SK-N-SH (cell line): ENCODE measurements at regions not wholly inside any gene's neighbourhood (a gene's known extent, or its start where the extent isn't known, plus 50 kb on each side); places are given as distances from the start of the nearest gene placed in this dataset.

Experiments used
- EP300 ChIP-seq, 2 experiments: IDR thresholded peaks; 2 replicates each; pipeline versions ENCODE4 v1.4.0 to v1.6.1; 2012; ENCODE audit warnings: borderline replicate concordance in 1 of 2, low read depth in 1 of 2, low read length in 1 of 2
- FOSL2 ChIP-seq: IDR thresholded peaks from 2 replicates; pipeline ENCODE4 v1.4.0; 2012; ENCODE audit warnings: low read depth, mild to moderate bottlenecking, moderate library complexity, borderline replicate concordance
- GABPA ChIP-seq: IDR thresholded peaks from 2 replicates; pipeline ENCODE4 v1.4.0; 2012; ENCODE audit warnings: low read depth, mild to moderate bottlenecking
- MEF2A ChIP-seq: IDR thresholded peaks from 2 replicates; pipeline ENCODE4 v1.4.0; 2012; ENCODE audit warnings: low read depth, borderline replicate concordance
- NFIC ChIP-seq: IDR thresholded peaks from 2 replicates; pipeline ENCODE4 v1.4.0; 2012; ENCODE audit warnings: borderline replicate concordance
- POLR2AphosphoS5 ChIP-seq: IDR thresholded peaks from 2 replicates; pipeline ENCODE4 v1.6.1; 2012; ENCODE audit warnings: low read depth, low read length
- SMC3 ChIP-seq: IDR thresholded peaks from 2 replicates; pipeline ENCODE4 v1.6.1; 2012; ENCODE audit warnings: low read depth, low read length, improper control_type of control experiment
- TCF12 ChIP-seq: IDR thresholded peaks from 2 replicates; pipeline ENCODE4 v1.4.0; 2012
- YY1 ChIP-seq: IDR thresholded peaks from 2 replicates; pipeline ENCODE4 v1.4.0; 2012; ENCODE audit warnings: low read depth, mild to moderate bottlenecking
- TF ChIP-seq, protein P1 (sequence below): fragments of 200-600 bp; sonication (generic); IDR thresholded peaks from 2 replicates; pipeline ENCODE4 v1.6.1; 2017; ENCODE audit warnings: antibody characterized with exemption, mild to moderate bottlenecking, moderate library complexity
- TF ChIP-seq, protein P2 (sequence below): IDR thresholded peaks from 2 replicates; pipeline ENCODE4 v1.4.0; 2012; ENCODE audit warnings: low read depth
- TF ChIP-seq, protein P3 (sequence below): IDR thresholded peaks from 2 replicates; pipeline ENCODE4 v1.6.1; 2012; ENCODE audit warnings: mild to moderate bottlenecking, low read depth, low read length, moderate library complexity
- TF ChIP-seq, protein P4 (sequence below): IDR thresholded peaks from 2 replicates; pipeline ENCODE4; 2012
- TF ChIP-seq, protein P5 (sequence below): IDR thresholded peaks from 2 replicates; pipeline ENCODE4 v1.4.0; 2012; ENCODE audit warnings: low read depth, borderline replicate concordance

DNA sequence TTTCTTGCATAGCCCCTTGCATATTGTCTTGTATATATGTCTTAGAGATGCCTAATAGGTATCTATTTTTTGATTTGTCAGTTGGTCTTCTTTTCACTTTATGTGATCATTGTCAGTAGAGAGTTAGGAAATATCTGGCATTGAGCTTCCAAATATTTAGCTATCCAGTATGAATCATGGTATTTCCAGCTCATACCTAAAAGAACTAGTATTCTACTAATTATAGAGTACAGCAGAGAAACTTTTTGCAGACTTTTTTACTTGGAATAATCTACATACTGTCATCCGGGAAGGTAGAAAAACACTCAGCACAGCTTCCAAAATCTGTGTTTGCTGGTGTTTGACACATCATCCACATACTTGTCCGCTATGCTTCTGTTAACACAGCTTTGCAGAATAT, 156.4 kb upstream of the HTR1E start:
- TF ChIP-seq, protein P1, sequence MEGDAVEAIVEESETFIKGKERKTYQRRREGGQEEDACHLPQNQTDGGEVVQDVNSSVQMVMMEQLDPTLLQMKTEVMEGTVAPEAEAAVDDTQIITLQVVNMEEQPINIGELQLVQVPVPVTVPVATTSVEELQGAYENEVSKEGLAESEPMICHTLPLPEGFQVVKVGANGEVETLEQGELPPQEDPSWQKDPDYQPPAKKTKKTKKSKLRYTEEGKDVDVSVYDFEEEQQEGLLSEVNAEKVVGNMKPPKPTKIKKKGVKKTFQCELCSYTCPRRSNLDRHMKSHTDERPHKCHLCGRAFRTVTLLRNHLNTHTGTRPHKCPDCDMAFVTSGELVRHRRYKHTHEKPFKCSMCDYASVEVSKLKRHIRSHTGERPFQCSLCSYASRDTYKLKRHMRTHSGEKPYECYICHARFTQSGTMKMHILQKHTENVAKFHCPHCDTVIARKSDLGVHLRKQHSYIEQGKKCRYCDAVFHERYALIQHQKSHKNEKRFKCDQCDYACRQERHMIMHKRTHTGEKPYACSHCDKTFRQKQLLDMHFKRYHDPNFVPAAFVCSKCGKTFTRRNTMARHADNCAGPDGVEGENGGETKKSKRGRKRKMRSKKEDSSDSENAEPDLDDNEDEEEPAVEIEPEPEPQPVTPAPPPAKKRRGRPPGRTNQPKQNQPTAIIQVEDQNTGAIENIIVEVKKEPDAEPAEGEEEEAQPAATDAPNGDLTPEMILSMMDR = no peak
- TF ChIP-seq NFIC = no peak
- no peak for TF ChIP-seq MEF2A
- no peak for TF ChIP-seq YY1
- no peak for TF ChIP-seq EP300 (IDR thresholded peaks at IDR 0.05; ENCODE audit: borderline replicate concordance in 1 of 2, low read depth in 1 of 2, low read length in 1 of 2)
- TF ChIP-seq, protein P2, sequence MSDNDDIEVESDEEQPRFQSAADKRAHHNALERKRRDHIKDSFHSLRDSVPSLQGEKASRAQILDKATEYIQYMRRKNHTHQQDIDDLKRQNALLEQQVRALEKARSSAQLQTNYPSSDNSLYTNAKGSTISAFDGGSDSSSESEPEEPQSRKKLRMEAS = no peak
- TF ChIP-seq GABPA = no peak
- TF ChIP-seq, protein P3, sequence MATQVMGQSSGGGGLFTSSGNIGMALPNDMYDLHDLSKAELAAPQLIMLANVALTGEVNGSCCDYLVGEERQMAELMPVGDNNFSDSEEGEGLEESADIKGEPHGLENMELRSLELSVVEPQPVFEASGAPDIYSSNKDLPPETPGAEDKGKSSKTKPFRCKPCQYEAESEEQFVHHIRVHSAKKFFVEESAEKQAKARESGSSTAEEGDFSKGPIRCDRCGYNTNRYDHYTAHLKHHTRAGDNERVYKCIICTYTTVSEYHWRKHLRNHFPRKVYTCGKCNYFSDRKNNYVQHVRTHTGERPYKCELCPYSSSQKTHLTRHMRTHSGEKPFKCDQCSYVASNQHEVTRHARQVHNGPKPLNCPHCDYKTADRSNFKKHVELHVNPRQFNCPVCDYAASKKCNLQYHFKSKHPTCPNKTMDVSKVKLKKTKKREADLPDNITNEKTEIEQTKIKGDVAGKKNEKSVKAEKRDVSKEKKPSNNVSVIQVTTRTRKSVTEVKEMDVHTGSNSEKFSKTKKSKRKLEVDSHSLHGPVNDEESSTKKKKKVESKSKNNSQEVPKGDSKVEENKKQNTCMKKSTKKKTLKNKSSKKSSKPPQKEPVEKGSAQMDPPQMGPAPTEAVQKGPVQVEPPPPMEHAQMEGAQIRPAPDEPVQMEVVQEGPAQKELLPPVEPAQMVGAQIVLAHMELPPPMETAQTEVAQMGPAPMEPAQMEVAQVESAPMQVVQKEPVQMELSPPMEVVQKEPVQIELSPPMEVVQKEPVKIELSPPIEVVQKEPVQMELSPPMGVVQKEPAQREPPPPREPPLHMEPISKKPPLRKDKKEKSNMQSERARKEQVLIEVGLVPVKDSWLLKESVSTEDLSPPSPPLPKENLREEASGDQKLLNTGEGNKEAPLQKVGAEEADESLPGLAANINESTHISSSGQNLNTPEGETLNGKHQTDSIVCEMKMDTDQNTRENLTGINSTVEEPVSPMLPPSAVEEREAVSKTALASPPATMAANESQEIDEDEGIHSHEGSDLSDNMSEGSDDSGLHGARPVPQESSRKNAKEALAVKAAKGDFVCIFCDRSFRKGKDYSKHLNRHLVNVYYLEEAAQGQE = no peak
- no peak for TF ChIP-seq POLR2AphosphoS5
- TF ChIP-seq, protein P4, sequence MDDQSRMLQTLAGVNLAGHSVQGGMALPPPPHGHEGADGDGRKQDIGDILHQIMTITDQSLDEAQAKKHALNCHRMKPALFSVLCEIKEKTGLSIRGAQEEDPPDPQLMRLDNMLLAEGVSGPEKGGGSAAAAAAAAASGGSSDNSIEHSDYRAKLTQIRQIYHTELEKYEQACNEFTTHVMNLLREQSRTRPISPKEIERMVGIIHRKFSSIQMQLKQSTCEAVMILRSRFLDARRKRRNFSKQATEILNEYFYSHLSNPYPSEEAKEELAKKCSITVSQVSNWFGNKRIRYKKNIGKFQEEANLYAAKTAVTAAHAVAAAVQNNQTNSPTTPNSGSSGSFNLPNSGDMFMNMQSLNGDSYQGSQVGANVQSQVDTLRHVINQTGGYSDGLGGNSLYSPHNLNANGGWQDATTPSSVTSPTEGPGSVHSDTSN = no peak
- no peak for TF ChIP-seq TCF12
- TF ChIP-seq SMC3 = no peak
- no peak for TF ChIP-seq FOSL2
- TF ChIP-seq, protein P5, sequence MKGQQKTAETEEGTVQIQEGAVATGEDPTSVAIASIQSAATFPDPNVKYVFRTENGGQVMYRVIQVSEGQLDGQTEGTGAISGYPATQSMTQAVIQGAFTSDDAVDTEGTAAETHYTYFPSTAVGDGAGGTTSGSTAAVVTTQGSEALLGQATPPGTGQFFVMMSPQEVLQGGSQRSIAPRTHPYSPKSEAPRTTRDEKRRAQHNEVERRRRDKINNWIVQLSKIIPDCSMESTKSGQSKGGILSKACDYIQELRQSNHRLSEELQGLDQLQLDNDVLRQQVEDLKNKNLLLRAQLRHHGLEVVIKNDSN = no peak
